SK-N-MC (cell line): ENCODE measurements at regions not wholly inside any gene's neighbourhood (a gene's known extent, or its start where the extent isn't known, plus 50 kb on each side); places are given as distances from the start of the nearest gene placed in this dataset.

Experiments
- DNase-seq: peaks from one replicate; pipeline ENCODE4 v3.0.0-alpha.2; 2011; ENCODE audit warnings: low read depth, low spot score
- H3K27ac ChIP-seq: fragments of 200-600 bp; sonication (generic); 2 replicates; pipeline ENCODE4 v1.5.1; 2016; ENCODE audit warnings: mixed run types
- H3K36me3 ChIP-seq: fragments of 200-600 bp; sonication (generic); 2 replicates; pipeline ENCODE4 v1.6.1; 2017; ENCODE audit warnings: antibody characterized with exemption, low read length, mixed read lengths; ENCODE audit not compliant: insufficient read depth
- H3K4me3 ChIP-seq: fragments of 200-600 bp; sonication (generic); 2 replicates; pipeline ENCODE4 v1.5.1; 2016
- H3K9ac ChIP-seq: fragments of 200-600 bp; sonication (generic); 2 replicates; pipeline ENCODE4 v1.8.0; 2017; ENCODE audit warnings: mixed run types, mixed read lengths; ENCODE audit not compliant: insufficient read length
- H3K9me3 ChIP-seq: fragments of 200-600 bp; sonication (generic); 2 replicates; pipeline ENCODE4 v1.6.1; 2017; ENCODE audit warnings: low read depth, mild to moderate bottlenecking, antibody characterized with exemption, low read length, moderate library complexity, mixed read lengths
- EZH2 ChIP-seq: fragments of 200-600 bp; sonication (generic); IDR thresholded peaks from one replicate; pipeline ENCODE4 v1.6.1; 2017; ENCODE audit warnings: antibody characterized with exemption
- FOXP2 ChIP-seq: optimal IDR thresholded peaks from 2 replicates; pipeline ENCODE3; 2011; ENCODE audit warnings: mild to moderate bottlenecking, moderate library complexity; ENCODE audit not compliant: insufficient read depth; ENCODE audit errors: extremely low read length, control extremely low read depth
- POLR2AphosphoS5 ChIP-seq: IDR thresholded peaks from 2 replicates; pipeline ENCODE4 v1.6.1; 2012; ENCODE audit warnings: mild to moderate bottlenecking, low read depth, low read length, borderline replicate concordance

DNA sequence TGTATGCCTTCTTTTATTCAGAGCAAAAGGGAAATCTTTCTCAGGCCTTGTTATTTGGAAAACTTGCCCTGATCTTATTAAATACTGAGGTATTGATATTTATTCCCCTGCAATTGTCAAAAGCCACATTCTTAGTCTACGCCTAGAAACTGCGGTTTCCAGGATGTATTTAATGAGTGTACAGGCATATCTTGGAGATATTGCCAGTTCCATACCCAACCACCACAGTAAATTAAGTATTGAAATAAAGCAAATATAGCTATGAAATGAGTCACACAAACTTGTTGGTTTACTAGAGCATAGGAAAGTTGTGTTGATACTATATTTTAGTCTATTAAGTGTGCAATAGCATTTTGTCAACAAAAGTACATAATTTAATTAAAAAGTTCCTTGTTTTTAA is 152.7 kb upstream of the CCDC179 start:
- Histone ChIP-seq H3K9ac (no peak overlapping the region), H3K9me3 (no peaks in the 10 kb centered on the region), H3K36me3 (no peaks in the 10 kb centered on the region), H3K27ac (no peak overlapping the region), H3K4me3 (no peak overlapping the region)
- DNase-seq = no peak
- TF ChIP-seq FOXP2 = no peak
- no peak for TF ChIP-seq POLR2AphosphoS5
- TF ChIP-seq EZH2 = no peak

DNA sequence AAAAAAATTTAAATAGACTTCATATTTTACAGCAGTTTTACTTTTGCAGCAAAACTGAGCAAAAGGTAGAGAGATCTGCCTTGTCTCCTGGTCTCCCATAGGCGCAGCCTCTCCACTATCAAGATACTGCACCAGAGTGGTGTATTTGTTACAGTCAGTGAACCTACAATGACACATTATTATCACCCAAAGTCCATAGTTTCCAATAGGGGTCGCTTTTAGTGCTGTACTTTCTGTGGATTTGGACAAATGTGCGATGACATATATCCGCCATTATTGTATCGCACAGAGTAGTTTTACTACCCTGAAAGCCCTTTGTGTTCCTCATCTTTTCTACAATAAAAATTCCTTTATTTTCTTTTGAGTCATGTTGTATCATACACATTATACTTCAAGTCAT is 153.2 kb upstream of the CCDC179 start:
- no peak overlapping the region for H3K27ac ChIP-seq
- DNase-seq = no peak
- H3K9me3 ChIP-seq = no peaks in the 10 kb centered on the region
- TF ChIP-seq POLR2AphosphoS5 (no peak), EZH2 (no peak), FOXP2 (no peak)
- H3K9ac ChIP-seq = no peak overlapping the region
- no peaks in the 10 kb centered on the region for H3K36me3 ChIP-seq
- H3K4me3 ChIP-seq = no peak overlapping the region

DNA sequence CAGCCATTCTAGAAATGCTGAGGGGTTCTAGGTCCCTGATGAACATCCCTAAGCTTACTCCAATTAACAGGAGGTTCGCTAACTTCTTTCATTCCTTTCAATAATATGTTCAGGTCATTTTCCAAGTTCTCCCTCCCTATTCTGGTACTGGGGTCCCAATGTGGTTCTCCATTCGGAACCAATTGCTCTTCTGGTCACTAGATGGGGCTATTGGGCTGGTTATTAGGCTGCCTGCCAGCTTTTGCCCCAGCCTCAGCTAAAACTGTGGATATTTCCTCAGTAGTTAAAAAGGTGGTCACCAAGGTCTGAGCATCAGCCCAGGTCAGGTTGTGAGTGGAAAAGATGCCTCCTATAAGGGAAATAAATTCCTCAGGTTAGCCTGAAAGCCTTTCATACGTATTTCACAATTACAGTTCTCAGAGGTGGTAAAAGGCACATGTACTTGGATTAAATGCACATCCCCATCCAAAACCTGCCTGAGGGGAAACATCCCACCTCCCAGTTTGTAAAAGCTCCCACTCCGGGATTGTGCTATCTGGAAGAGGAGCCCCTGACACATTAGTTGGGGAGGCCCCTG is 161.1 kb upstream of the CCDC179 start:
- H3K9ac ChIP-seq = no peak overlapping the region
- no peak for DNase-seq
- H3K27ac ChIP-seq = no peak overlapping the region
- no peak for TF ChIP-seq FOXP2
- no peak for TF ChIP-seq EZH2
- no peak for TF ChIP-seq POLR2AphosphoS5
- no peak overlapping the region for H3K4me3 ChIP-seq
- H3K36me3 ChIP-seq = no peaks in the 10 kb centered on the region
- H3K9me3 ChIP-seq = no peaks in the 10 kb centered on the region

DNA sequence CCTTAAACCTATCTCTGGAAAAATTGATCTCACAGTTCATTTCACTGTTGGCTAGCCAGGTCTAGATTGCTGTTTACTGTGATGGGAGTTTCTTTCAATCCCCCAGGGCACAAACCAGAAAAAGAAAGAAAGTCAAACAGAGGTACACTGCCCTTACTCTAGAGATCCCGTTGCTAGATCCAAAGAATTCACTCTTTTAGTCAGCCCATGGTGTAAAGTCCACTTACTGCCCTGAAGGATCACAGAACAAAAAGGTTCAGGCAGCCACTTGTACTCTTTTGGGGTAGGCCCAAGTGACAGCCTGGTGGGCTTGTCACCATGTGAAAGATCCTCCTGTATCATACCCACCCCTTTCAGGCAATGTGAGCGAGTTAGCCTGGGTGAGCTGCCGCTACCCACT is 162.6 kb upstream of the CCDC179 start:
- no peak for TF ChIP-seq EZH2
- TF ChIP-seq FOXP2 = no peak
- no peak for TF ChIP-seq POLR2AphosphoS5
- no peak overlapping the region for H3K4me3 ChIP-seq
- no peak overlapping the region for H3K9ac ChIP-seq
- H3K27ac ChIP-seq = no peak overlapping the region
- H3K9me3 ChIP-seq = no peaks in the 10 kb centered on the region
- H3K36me3 ChIP-seq = no peaks in the 10 kb centered on the region
- no peak for DNase-seq

DNA sequence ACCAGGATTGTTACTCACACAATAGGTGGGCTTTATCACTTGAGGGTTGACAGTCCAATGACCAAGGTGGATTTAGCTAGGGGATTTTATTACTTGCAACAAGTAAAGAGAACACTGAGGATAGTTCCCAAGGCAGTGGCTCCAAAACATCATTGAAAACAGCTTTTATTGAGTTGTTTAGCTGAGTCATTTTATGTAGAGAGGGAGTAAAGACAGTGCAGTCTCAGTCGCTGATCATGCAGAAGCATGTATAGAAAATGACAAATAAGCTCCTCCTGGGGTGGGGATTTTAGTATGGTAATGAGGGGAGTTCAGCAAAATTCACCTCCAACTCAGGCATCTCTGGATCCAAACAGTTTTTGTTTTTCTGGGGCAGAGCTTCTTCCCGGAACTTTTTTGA is 163.0 kb upstream of the CCDC179 start:
- Histone ChIP-seq H3K9me3 (no peaks in the 10 kb centered on the region), H3K4me3 (no peak overlapping the region), H3K9ac (no peak overlapping the region), H3K36me3 (no peaks in the 10 kb centered on the region), H3K27ac (no peak overlapping the region)
- DNase-seq = no peak
- TF ChIP-seq EZH2 (no peak), FOXP2 (no peak), POLR2AphosphoS5 (no peak)

DNA sequence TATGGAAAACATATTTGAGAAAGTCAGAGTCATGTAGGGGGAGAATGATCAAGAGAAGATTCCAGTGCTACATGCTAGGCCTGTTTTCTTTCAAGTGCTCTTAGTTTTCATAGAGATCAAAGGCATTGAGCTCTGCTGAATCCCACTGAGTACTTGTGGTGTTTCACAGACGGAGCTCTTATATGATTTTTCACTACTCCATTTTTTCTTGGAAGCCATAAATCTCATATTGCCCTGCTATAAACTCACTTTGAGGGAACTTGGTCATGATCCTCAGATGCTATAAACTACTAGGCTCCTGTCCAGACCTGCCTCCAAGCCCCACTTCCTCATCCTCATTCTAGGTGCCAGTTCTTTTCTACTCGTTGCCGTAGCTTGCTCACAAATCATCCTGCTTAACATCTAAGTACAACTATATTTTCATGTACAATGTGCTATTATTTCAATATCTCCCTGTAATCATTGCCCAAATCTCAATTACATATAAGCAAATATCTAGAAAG is 180.8 kb upstream of the CCDC179 start:
- Histone ChIP-seq H3K9me3 (no peaks in the 10 kb centered on the region), H3K27ac (no peak overlapping the region), H3K36me3 (no peaks in the 10 kb centered on the region), H3K9ac (no peak overlapping the region), H3K4me3 (no peak overlapping the region)
- DNase-seq = no peak
- TF ChIP-seq EZH2 = no peak
- no peak for TF ChIP-seq FOXP2
- TF ChIP-seq POLR2AphosphoS5 = no peak

DNA sequence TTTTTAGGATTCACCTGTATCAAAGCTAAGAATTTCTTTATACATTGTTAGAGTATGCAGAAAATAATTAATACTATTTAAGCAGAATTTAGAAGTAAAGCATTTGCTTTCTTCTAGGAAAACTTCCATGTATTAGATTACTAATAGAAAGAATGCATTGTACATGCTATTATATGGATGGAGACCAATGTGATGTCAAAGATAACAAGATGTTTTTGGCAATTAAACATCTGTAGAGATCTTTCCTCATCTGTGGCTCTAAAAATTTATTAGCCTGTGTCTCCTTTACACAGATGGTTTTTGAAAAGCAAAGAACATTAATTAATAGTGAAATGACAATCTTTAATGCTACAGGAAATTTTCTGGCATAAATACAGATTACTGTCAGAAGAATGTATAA is 198.4 kb upstream of the CCDC179 start:
- no peak for DNase-seq
- no peak overlapping the region for H3K9ac ChIP-seq
- H3K36me3 ChIP-seq = no peaks in the 10 kb centered on the region
- H3K9me3 ChIP-seq = no peaks in the 10 kb centered on the region
- no peak for TF ChIP-seq EZH2
- TF ChIP-seq FOXP2 = no peak
- no peak for TF ChIP-seq POLR2AphosphoS5
- H3K27ac ChIP-seq = no peak overlapping the region
- H3K4me3 ChIP-seq = no peak overlapping the region

DNA sequence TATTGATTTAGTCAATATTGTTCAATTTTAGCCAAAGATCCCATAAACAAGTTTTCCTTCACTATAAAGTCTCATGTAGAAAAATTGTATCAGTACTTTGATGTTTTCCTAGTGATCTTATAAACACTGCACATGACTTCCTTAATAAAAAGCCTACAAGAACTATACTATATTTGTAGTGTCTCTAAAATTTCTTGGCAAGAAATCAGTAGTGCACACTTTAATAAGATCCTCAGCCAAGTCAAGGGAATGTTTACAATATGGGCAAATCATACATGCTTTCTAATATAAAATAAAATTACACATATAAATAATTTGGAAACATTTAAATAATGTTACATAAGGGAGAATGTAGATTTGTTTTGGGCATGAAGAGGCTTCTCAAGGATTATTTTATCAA is 203.0 kb upstream of the CCDC179 start:
- no peak for DNase-seq
- Histone ChIP-seq H3K9me3 (no peaks in the 10 kb centered on the region), H3K9ac (no peak overlapping the region), H3K27ac (no peak overlapping the region), H3K36me3 (no peaks in the 10 kb centered on the region), H3K4me3 (no peak overlapping the region)
- TF ChIP-seq POLR2AphosphoS5 (no peak), EZH2 (no peak), FOXP2 (no peak)
